IPS-NIHi11 (cell line): ENCODE measurements at regions not wholly inside any gene's neighbourhood (a gene's known extent, or its start where the extent isn't known, plus 50 kb on each side); places are given as distances from the start of the nearest gene placed in this dataset.
A peak's percentile ranks its signal among the peaks of the same experiment; 100 is the strongest.

Experiments used
- DNase-seq: peaks from one replicate; pipeline ENCODE4 v3.0.0; 2012; ENCODE audit warnings: mixed read lengths, low spot score

GRCh38 chr2:66717973-66718372 is 283.0 kb downstream of the MEIS1 start:
- no peak for DNase-seq

- DNase-seq, result no peak
These were observed 286.9 kb downstream of the MEIS1 start for GRCh38 chr2:66721776-66722175.

- no peak for DNase-seq
These were observed 289.3 kb downstream of the MEIS1 start for GRCh38 chr2:66724241-66724640.

GRCh38 chr2:66729416-66730330 is 294.7 kb downstream of the MEIS1 start:
- no peak for DNase-seq

- no peak for DNase-seq
These were observed 295.5 kb downstream of the MEIS1 start for GRCh38 chr2:66730441-66730840.

GRCh38 chr2:66733364-66733999 is 298.6 kb downstream of the MEIS1 start:
- DNase-seq, result no peak

GRCh38 chr2:66748939-66749338 is 314.0 kb downstream of the MEIS1 start:
- no peak for DNase-seq

- no peak for DNase-seq
These were observed 314.6 kb downstream of the MEIS1 start for GRCh38 chr2:66749566-66749965.

GRCh38 chr2:66753257-66753656 is 318.3 kb downstream of the MEIS1 start:
- no peak for DNase-seq

GRCh38 chr2:66753660-66754059 is 318.7 kb downstream of the MEIS1 start:
- DNase-seq, result no peak

GRCh38 chr2:66755974-66756373 is 321.0 kb downstream of the MEIS1 start:
- DNase-seq, result no peak

GRCh38 chr2:66761826-66762225 is 326.9 kb downstream of the MEIS1 start:
- DNase-seq, result no peak

- DNase-seq, result no peak
These were observed 327.8 kb downstream of the MEIS1 start for GRCh38 chr2:66762761-66763160.

- DNase-seq, result no peak
These were observed 331.7 kb downstream of the MEIS1 start for GRCh38 chr2:66766582-66766981.

GRCh38 chr2:66771359-66771976 is 336.5 kb downstream of the MEIS1 start:
- DNase-seq, result no peak

GRCh38 chr2:66772618-66773017 is 337.7 kb downstream of the MEIS1 start:
- peak; percentile 12 for DNase-seq

- DNase-seq, result no peak
These were observed 341.0 kb downstream of the MEIS1 start for GRCh38 chr2:66775730-66776422.

GRCh38 chr2:66781804-66782203 is 346.9 kb downstream of the MEIS1 start:
- no peak for DNase-seq

- no peak for DNase-seq
These were observed 347.9 kb downstream of the MEIS1 start for GRCh38 chr2:66782780-66783361.

GRCh38 chr2:66789741-66790140 is 354.8 kb downstream of the MEIS1 start:
- no peak for DNase-seq

- no peak for DNase-seq
These were observed 355.8 kb downstream of the MEIS1 start for GRCh38 chr2:66790651-66791181.

GRCh38 chr2:66794070-66794469 is 359.1 kb downstream of the MEIS1 start:
- DNase-seq, result no peak
